Mesendoderm (in vitro differentiated cells): ENCODE measurements at regions not wholly inside any gene's neighbourhood (a gene's known extent, or its start where the extent isn't known, plus 50 kb on each side); places are given as distances from the start of the nearest gene placed in this dataset.

Experiments used
- DNase-seq: peaks from one replicate; pipeline ENCODE4 v3.0.0; 2013
- H2AK5ac ChIP-seq: 2 replicates; pipeline ENCODE4 v1.6.1; 2013; ENCODE audit warnings: low read length, inconsistent platforms
- H2BK120ac ChIP-seq: 2 replicates; pipeline ENCODE4 v1.6.1; 2013; ENCODE audit warnings: low read depth, mild to moderate bottlenecking, low read length, moderate library complexity, mixed read lengths
- H2BK15ac ChIP-seq: replicated peaks from 2 replicates; pipeline ENCODE4 v1.6.1; 2013; ENCODE audit warnings: low read depth, mild to moderate bottlenecking, moderate library complexity
- H2BK5ac ChIP-seq: 2 replicates; pipeline ENCODE4 v1.6.1; 2013; ENCODE audit warnings: low read length, inconsistent platforms
- H3K18ac ChIP-seq: 2 replicates; pipeline ENCODE4 v1.6.1; 2013; ENCODE audit warnings: mild to moderate bottlenecking, low read length, mixed read lengths
- H3K23ac ChIP-seq: one replicate; pipeline ENCODE4 v1.6.1; 2013; ENCODE audit warnings: low read length
- H3K27ac ChIP-seq: 2 replicates; pipeline ENCODE4 v1.5.1; 2013; ENCODE audit warnings: low read depth, mild to moderate bottlenecking, inconsistent platforms, low read length, moderate library complexity
- H3K27me3 ChIP-seq: 2 replicates; pipeline ENCODE4 v1.6.1; 2013; ENCODE audit warnings: low read length, control low read depth, mild to moderate bottlenecking, inconsistent platforms; ENCODE audit not compliant: insufficient read depth, poor library complexity
- H3K36me3 ChIP-seq: 2 replicates; pipeline ENCODE4 v1.6.1; 2013; ENCODE audit warnings: low read length, inconsistent platforms; ENCODE audit not compliant: control insufficient read depth, insufficient read depth
- H3K4ac ChIP-seq: one replicate; pipeline ENCODE4 v1.6.1; 2013; ENCODE audit warnings: low read depth, mild to moderate bottlenecking, low read length, moderate library complexity
- H3K4me1 ChIP-seq: 2 replicates; pipeline ENCODE4 v1.6.1; 2013; ENCODE audit warnings: low read depth, low read length, inconsistent platforms; ENCODE audit not compliant: control insufficient read depth
- H3K4me2 ChIP-seq: 2 replicates; pipeline ENCODE4 v1.6.1; 2013; ENCODE audit warnings: low read length
- H3K4me3 ChIP-seq: 2 replicates; pipeline ENCODE4 v1.5.1; 2013; ENCODE audit warnings: mild to moderate bottlenecking, low read length
- H3K56ac ChIP-seq: one replicate; pipeline ENCODE4 v1.6.1; 2013; ENCODE audit warnings: low read length
- H3K79me1 ChIP-seq: 2 replicates; pipeline ENCODE4 v1.6.1; 2013; ENCODE audit warnings: low read length, inconsistent platforms
- H3K79me2 ChIP-seq: 2 replicates; pipeline ENCODE4 v1.6.1; 2013; ENCODE audit warnings: mild to moderate bottlenecking, low read length; ENCODE audit not compliant: control insufficient read depth, insufficient read depth
- H3K9ac ChIP-seq: 2 replicates; pipeline ENCODE4 v1.6.1; 2013; ENCODE audit warnings: low read length, inconsistent platforms
- H4K5ac ChIP-seq: one replicate; pipeline ENCODE4 v1.6.1; 2013; ENCODE audit warnings: low read length
- H4K8ac ChIP-seq: one replicate; pipeline ENCODE4 v1.6.1; 2013; ENCODE audit warnings: low read depth, mild to moderate bottlenecking, control low read depth, low read length, moderate library complexity
- WGBS: extraction: QIAGEN DNeasy Blood & Tissue Kit; methylation state at CpG from one replicate; pipeline ENCODE4 v1.1.7; 2013; ENCODE audit warnings: low lambda C conversion rate, missing lambda C conversion rate; ENCODE audit not compliant: insufficient coverage; ENCODE audit errors: extremely low coverage; 5-methylcytosine and 5-hydroxymethylcytosine counted together

- H3K36me3 ChIP-seq, result no peaks in the 10 kb centered on the region
- no peak overlapping the region for H4K8ac ChIP-seq
- no CpG with 5 or more reads among the region's 1 CpG for WGBS
- H3K27ac ChIP-seq, result no peak overlapping the region
- DNase-seq, result no peak
- no peak overlapping the region for H2AK5ac ChIP-seq
- no peak overlapping the region for H3K4me2 ChIP-seq
- no peaks in the 10 kb centered on the region for H3K27me3 ChIP-seq
- no peak overlapping the region for H4K5ac ChIP-seq
- H2BK120ac ChIP-seq, result no peak overlapping the region
- H3K18ac ChIP-seq, result no peak overlapping the region
- no peak overlapping the region for H3K23ac ChIP-seq
- H3K79me1 ChIP-seq, result no peaks in the 10 kb centered on the region
- H3K79me2 ChIP-seq, result no peaks in the 10 kb centered on the region
- H3K9ac ChIP-seq, result no peak overlapping the region
- no peak overlapping the region for H3K56ac ChIP-seq
- no peak overlapping the region for H3K4me3 ChIP-seq
- no peak overlapping the region for H2BK5ac ChIP-seq
- H2BK15ac ChIP-seq, result no peak overlapping the region
- H3K4ac ChIP-seq, result no peak overlapping the region
- no peaks in the 10 kb centered on the region for H3K4me1 ChIP-seq
Observed at GRCh38 chr6:14585689-14586088, 468.1 kb downstream of the CD83 start.

- Histone ChIP-seq H3K4ac (no peak overlapping the region), H2BK120ac (no peak overlapping the region), H3K79me1 (no peaks in the 10 kb centered on the region), H2AK5ac (no peak overlapping the region), H3K23ac (no peak overlapping the region), H3K4me3 (no peak overlapping the region), H4K8ac (no peak overlapping the region), H3K27me3 (no peaks in the 10 kb centered on the region), H3K4me2 (no peak overlapping the region), H4K5ac (no peak overlapping the region), H3K9ac (no peak overlapping the region), H3K4me1 (no peaks in the 10 kb centered on the region), H3K36me3 (no peaks in the 10 kb centered on the region), H3K56ac (no peak overlapping the region), H2BK5ac (no peak overlapping the region), H3K18ac (no peak overlapping the region), H2BK15ac (no peak overlapping the region), H3K79me2 (no peaks in the 10 kb centered on the region), H3K27ac (no peak overlapping the region)
- no peak for DNase-seq
- no CpG with 5 or more reads among the region's 6 CpGs for WGBS
Observed at GRCh38 chr6:14589175-14589574, 471.6 kb downstream of the CD83 start.

GRCh38 chr6:14590586-14590985 lies 473.0 kb downstream of the CD83 start:
- Histone ChIP-seq H3K9ac (no peak overlapping the region), H3K56ac (no peak overlapping the region), H3K23ac (no peak overlapping the region), H3K27me3 (no peaks in the 10 kb centered on the region), H3K36me3 (no peaks in the 10 kb centered on the region), H4K8ac (no peak overlapping the region), H3K4me2 (no peak overlapping the region), H2AK5ac (no peak overlapping the region), H3K27ac (no peak overlapping the region), H2BK15ac (no peak overlapping the region), H2BK120ac (no peak overlapping the region), H4K5ac (no peak overlapping the region), H2BK5ac (no peak overlapping the region), H3K79me1 (no peaks in the 10 kb centered on the region), H3K4ac (no peak overlapping the region), H3K79me2 (no peaks in the 10 kb centered on the region), H3K4me3 (no peak overlapping the region), H3K4me1 (no peaks in the 10 kb centered on the region), H3K18ac (no peak overlapping the region)
- no peak for DNase-seq
- no CpG with 5 or more reads among the region's 6 CpGs for WGBS

- Histone ChIP-seq H2BK5ac (no peak overlapping the region), H3K4ac (no peak overlapping the region), H4K8ac (no peak overlapping the region), H3K4me1 (no peaks in the 10 kb centered on the region), H3K56ac (no peak overlapping the region), H3K27ac (no peak overlapping the region), H3K79me2 (no peaks in the 10 kb centered on the region), H3K36me3 (no peaks in the 10 kb centered on the region), H3K79me1 (no peaks in the 10 kb centered on the region), H2AK5ac (no peak overlapping the region), H3K4me2 (no peak overlapping the region), H2BK15ac (no peak overlapping the region), H3K23ac (no peak overlapping the region), H2BK120ac (no peak overlapping the region), H3K18ac (no peak overlapping the region), H3K4me3 (no peak overlapping the region), H4K5ac (no peak overlapping the region), H3K9ac (no peak overlapping the region), H3K27me3 (no peaks in the 10 kb centered on the region)
- DNase-seq, result no peak
- WGBS, result no CpG with 5 or more reads among the region's 1 CpG
Observed at GRCh38 chr6:14591998-14592397, 474.4 kb downstream of the CD83 start.

GRCh38 chr6:14593286-14593685 lies 475.7 kb downstream of the CD83 start:
- Histone ChIP-seq H3K4ac (no peak overlapping the region), H3K23ac (no peak overlapping the region), H3K79me2 (no peaks in the 10 kb centered on the region), H2BK120ac (no peak overlapping the region), H3K27ac (no peak overlapping the region), H4K8ac (no peak overlapping the region), H3K4me2 (no peak overlapping the region), H3K4me1 (peaks cover under 1% of the 10 kb centered on the region), H2BK5ac (no peak overlapping the region), H2BK15ac (no peak overlapping the region), H4K5ac (no peak overlapping the region), H3K4me3 (no peak overlapping the region), H3K79me1 (no peaks in the 10 kb centered on the region), H3K27me3 (no peaks in the 10 kb centered on the region), H2AK5ac (no peak overlapping the region), H3K56ac (no peak overlapping the region), H3K9ac (no peak overlapping the region), H3K36me3 (no peaks in the 10 kb centered on the region), H3K18ac (no peak overlapping the region)
- no CpG with 5 or more reads among the region's 4 CpGs for WGBS
- DNase-seq, result no peak

- Histone ChIP-seq H2AK5ac (no peak overlapping the region), H3K27me3 (no peaks in the 10 kb centered on the region), H2BK120ac (no peak overlapping the region), H3K79me1 (no peaks in the 10 kb centered on the region), H3K9ac (no peak overlapping the region), H4K8ac (no peak overlapping the region), H2BK5ac (no peak overlapping the region), H3K79me2 (no peaks in the 10 kb centered on the region), H3K18ac (no peak overlapping the region), H3K4me1 (peaks cover 6% of the 10 kb centered on the region), H3K27ac (no peak overlapping the region), H3K4me3 (no peak overlapping the region), H3K4me2 (no peak overlapping the region), H4K5ac (no peak overlapping the region), H3K4ac (no peak overlapping the region), H3K23ac (no peak overlapping the region), H3K56ac (no peak overlapping the region), H2BK15ac (no peak overlapping the region), H3K36me3 (no peaks in the 10 kb centered on the region)
- DNase-seq, result no peak
- whole genome bisulfite sequencing, result no CpG with 5 or more reads among the region's 2 CpGs
Observed at GRCh38 chr6:14595751-14596150, 478.2 kb downstream of the CD83 start.
